Loucy (cell line): ENCODE measurements at regions not wholly inside any gene's neighbourhood (a gene's known extent, or its start where the extent isn't known, plus 50 kb on each side); places are given as distances from the start of the nearest gene placed in this dataset.

Source experiments
- CTCF ChIP-seq: fragments of 200-600 bp; sonication (generic); conservative IDR thresholded peaks from 2 replicates; pipeline ENCODE4 v1.5.1; 2014; ENCODE audit warnings: mild to moderate bottlenecking, antibody characterized with exemption, low read length
- EZH2phosphoT487 ChIP-seq: fragments of 200-600 bp; IDR thresholded peaks from 2 replicates; pipeline ENCODE4 v1.6.1; 2018; ENCODE audit warnings: antibody characterized with exemption, mild to moderate bottlenecking, moderate library complexity, borderline replicate concordance

- TF ChIP-seq CTCF = no peak
- TF ChIP-seq EZH2phosphoT487 = no peak
Measured at GRCh38 chr15:56533731-56534403, 68.9 kb upstream of the MNS1 start.
